Endometrium (tissue), 2 donors: ENCODE measurements at regions not wholly inside any gene's neighbourhood (a gene's known extent, or its start where the extent isn't known, plus 50 kb on each side); places are given as distances from the start of the nearest gene placed in this dataset.
A peak's percentile ranks its signal among the peaks of the same experiment; 100 is the strongest.

Experiments
- FAIRE-seq: peaks from 2 replicates; lab custom pipeline; 2012; peaks lifted over from hg19 to GRCh38; lab: Jason Lieb, UNC
- donor health status: control.
- donor health status: control.

DNA sequence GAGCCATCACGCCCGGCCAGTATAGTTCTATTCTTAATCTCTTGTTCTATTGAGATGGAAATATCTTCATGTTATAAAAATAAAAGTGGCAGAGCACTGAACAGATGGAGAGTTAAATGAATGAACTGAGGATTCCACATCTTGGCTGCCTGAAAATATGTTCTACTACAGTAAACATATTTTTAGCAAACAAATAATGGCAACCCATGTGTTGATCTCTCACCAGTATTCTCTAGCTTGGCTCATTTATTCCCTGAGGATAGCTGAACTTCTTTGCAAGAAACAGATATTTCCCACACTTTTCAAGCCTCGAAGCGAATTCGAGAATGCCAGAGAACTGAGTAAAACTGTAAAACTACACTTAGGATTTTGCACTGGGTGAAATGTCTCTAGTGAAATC lies 58.9 kb downstream of the DIRAS3 start:
- no peak for FAIRE-seq

GRCh38 chr1:67988066-67988465 lies 62.4 kb downstream of the DIRAS3 start:
- no peak for FAIRE-seq

- no peak for FAIRE-seq
These were observed 63.2 kb downstream of the DIRAS3 start for GRCh38 chr1:67987046-67987799.

DNA sequence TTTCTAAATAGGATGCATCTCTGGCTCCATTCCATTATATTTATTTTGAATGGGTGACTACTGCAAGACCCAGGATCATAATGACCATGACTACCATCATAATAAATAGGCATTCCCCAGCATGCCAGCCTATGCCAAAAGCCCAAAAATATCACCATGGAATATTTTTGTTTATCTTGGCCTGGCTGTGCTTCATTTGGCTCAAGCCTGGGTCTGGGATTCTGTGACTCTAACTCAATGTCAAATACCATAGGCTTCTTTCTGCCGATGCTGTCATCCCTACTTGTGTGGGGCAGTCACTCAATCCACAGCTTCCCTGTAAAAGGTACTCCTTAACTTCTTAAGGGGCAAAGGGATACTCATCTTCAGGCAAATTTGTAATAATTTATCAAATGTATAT lies 66.6 kb downstream of the DIRAS3 start:
- no peak for FAIRE-seq

GRCh38 chr1:67980028-67980427 lies 70.4 kb downstream of the DIRAS3 start:
- FAIRE-seq: no peak

- no peak for FAIRE-seq
These were observed 70.9 kb downstream of the DIRAS3 start for GRCh38 chr1:67979532-67979931.

DNA sequence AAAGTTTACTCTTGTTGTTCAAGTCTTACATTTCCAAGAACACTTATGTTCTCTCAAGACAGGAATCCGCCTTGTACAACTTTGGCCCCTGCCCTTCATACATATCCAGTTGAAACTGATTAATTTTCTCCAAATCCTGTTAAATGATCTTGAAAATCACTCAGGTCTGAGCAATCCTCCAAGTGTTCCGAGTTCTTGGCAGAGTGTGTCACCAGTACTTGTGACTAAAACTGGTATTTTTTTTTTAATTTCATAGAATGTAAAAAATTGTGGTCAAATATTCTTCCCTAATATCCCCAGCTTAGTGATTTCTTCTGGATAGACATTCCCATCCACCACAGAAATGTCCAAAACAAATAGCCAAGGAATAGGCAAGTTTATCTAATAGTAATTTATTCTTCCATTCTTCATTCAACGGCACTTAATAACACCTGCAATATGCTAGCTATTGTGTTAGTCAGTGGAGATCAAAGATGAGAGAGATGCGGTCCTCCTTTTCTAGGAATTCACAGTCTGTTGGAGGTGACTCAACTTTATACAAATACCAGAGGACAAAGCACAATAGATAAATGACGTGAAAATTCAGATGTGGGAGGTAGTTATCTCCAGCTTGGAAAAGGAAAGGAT lies 71.4 kb downstream of the DIRAS3 start:
- FAIRE-seq: no peak

DNA sequence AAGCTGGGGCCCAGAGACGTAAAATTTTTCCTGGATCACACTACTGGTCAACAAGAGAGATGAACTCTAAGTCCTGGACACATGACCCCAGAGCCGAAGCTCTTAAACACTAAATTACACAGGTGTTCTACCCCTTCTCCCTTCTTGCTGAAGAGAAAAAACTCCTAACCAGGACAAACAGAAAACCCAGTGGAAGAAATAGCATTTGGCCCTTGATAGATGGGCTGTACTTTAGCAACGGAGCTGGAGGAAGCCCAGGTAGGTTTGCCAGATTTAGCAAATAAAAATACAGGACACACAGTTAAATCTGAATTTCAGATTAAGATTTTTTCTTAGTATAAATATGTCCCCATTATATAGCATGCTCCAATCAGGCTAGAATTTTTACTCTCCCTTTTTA lies 72.7 kb downstream of the DIRAS3 start:
- no peak for FAIRE-seq

DNA sequence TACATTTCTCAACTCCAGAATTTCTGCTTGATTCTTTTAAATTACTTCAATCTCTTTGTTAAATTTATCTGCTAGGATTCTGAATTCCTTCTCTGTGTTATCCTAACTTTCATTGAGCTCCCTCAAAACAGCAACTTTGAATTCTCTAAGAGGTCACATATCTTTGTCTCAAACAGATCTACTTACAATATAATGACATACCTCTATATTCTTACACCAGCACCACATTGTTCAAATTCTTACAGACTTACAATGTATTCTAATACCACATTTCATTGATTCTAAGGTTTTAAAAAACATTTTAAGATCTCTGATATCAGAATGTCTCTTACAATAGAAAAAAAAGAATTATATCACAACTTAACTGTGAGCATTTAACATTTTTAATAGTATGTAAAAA lies 77.4 kb downstream of the DIRAS3 start:
- FAIRE-seq: peak; percentile 70

DNA sequence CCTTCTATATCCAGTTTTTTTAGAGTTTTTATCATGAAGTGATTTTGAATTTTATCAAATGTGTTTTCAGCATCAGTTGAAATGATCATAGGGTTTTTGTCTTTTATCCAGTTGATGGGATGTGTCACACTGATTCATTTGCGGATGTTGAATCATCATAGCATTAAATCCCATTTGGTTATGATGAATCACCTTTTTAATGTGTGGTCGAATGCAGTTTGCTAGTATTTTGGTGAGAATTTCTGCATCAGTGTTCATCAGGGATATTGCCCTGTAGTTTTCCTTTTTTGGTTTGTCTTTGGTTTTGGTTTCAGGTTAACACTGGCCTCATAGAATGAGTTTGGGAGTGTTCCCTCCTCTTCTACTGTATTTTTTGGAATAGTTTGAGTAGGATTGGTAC lies 80.3 kb downstream of the DIRAS3 start:
- no peak for FAIRE-seq

- no peak for FAIRE-seq
These were observed 81.0 kb downstream of the DIRAS3 start for GRCh38 chr1:67969446-67969845.

DNA sequence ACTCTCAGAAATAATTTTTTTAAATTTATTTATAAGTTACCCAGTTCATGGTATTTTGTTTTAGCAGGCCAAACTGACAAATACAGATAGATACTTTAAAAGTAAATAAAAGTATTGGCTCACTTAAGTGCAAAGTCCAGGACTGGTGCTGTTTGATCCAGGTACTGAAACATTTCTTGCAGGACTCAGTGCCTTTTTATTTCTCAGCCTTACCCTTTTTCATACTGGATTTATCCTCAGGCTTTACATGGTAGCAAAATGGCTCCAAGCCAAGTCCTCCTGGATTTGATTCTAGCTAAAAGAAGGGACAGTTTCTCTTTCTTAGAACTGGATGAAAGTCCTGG lies 83.8 kb downstream of the DIRAS3 start:
- FAIRE-seq: no peak

DNA sequence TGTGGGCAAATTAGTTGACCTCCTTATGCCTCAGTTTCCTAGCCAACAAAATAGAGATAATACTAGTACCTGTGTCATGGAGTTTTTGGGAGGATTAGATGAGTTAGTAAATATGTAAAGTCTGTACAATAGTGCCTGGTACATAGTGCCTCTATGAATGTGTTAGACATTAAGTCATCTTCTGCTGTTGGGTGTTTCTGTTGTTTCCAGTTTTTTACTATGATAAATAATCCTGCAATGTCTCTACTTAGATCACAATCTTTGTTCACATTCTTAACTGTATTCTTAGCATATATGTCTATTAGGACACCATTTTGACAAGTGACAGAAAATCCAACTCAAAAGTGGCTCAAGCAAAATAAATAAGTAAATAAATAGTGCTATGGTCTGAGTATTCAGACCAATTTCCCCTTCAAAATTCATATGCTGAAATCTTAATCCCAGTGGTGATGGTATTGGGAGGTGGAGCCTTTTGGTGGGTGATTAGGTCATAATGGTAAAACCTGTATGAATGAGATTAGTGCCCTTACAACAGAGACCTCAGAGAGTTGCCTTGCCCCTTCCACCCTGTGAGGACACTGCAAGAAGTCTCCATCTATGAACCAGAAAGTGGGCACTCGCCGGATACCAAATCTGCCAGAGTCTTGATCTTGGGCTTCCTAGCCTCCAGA lies 84.3 kb downstream of the DIRAS3 start:
- no peak for FAIRE-seq

DNA sequence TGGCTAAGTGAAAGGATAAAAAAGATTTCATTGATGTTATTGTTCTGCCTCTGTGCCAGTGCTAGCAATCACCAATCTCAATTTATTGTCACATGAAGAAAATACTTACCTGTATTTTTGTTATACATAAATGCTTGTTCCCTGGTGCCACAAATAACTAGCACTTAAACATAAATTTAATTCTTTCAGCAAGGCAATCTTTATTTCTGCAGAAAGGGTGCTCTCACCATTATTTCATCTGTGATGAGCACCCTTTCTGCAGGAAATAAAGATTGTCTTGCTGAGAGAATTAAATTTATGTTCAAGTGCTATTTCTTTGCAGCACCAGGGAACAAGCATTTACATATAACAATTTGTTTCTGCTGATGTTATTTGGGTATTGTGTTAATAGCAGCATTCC lies 87.2 kb downstream of the DIRAS3 start:
- FAIRE-seq: no peak

GRCh38 chr1:67960766-67961165 lies 89.7 kb downstream of the DIRAS3 start:
- FAIRE-seq: no peak

- no peak for FAIRE-seq
These were observed 92.0 kb downstream of the DIRAS3 start for GRCh38 chr1:67958472-67958871.

- peak; percentile 31 for FAIRE-seq
These were observed 93.4 kb downstream of the DIRAS3 start for GRCh38 chr1:67957066-67957465.

DNA sequence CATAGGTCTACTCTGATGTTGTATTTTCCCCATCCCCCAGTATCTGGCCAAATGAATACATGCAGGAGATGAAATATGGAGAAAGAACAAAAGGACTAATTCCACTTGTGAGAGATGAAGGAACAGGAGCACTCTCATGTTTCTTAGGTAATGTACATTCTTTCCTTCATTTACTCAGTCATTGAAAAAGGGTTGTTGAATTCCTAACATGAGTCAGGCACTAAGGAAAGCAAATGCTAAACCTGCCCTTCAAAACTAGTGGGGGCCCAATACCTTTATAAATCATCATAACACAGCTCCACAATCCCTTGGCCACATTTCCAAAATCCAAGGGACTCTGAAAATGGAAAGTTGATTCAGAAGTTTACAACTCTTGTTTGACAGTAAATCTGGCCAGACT lies 94.3 kb downstream of the DIRAS3 start:
- no peak for FAIRE-seq

DNA sequence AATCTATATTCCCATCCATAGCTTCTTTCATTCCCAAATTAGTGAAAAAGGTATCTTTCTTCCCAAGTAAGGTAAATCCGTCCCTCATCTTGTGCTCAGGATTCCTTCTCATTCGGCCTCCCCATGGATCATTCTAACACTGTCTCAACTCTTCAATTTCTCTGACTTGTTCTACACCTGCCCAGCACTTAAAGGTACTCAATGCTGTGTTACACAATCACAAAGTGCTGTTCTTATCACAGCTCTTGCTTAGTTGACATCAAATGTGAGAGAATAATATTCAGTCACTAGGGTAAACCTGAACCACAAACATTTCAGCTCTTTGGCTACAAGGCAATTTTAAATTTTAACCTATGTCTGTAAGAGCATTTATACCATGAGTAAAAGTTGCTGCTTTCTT lies 94.8 kb downstream of the DIRAS3 start:
- no peak for FAIRE-seq

- no peak for FAIRE-seq
These were observed 97.1 kb downstream of the DIRAS3 start for GRCh38 chr1:67953301-67953700.

GRCh38 chr1:67952071-67952470 lies 98.4 kb downstream of the DIRAS3 start:
- FAIRE-seq: no peak

GRCh38 chr1:67951014-67951413 lies 99.4 kb downstream of the DIRAS3 start:
- no peak for FAIRE-seq
